HL-60 (cell line): ENCODE measurements at regions not wholly inside any gene's neighbourhood (a gene's known extent, or its start where the extent isn't known, plus 50 kb on each side); places are given as distances from the start of the nearest gene placed in this dataset.

Experiments used
- GABPA ChIP-seq: IDR thresholded peaks from 2 replicates; pipeline ENCODE4 v1.6.1; 2012; ENCODE audit warnings: low read depth
- POLR2AphosphoS5 ChIP-seq: IDR thresholded peaks from 2 replicates; pipeline ENCODE4 v1.6.1; 2012; ENCODE audit warnings: low read depth
- TF ChIP-seq, protein P1 (sequence below): IDR thresholded peaks from one replicate; pipeline ENCODE4 v1.5.1; 2011; ENCODE audit warnings: low read length, control low read depth, inconsistent platforms; ENCODE audit not compliant: insufficient read depth
- TF ChIP-seq, protein P2 (sequence below): IDR thresholded peaks from 2 replicates; pipeline ENCODE4 v1.6.1; 2012; ENCODE audit warnings: low read depth; ENCODE audit not compliant: insufficient replicate concordance

DNA sequence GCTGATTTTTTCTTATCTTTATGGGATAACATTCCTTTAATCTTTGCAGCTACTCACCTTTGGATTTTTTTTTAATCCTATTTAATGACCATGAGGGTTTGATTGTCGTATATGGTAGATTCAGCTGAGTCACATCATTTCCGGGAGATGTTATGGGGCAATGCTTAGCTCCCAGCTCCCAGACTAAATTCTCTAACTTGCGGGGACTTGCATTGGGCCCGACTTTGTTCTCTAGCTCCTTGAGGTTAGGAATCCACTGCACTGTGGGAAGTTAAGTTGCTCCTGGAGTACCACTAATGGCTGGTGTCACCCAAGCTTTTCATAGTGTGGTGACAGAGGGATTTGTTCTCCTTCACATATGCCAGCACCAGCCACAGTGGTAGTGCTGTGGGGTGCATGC lies 287.4 kb downstream of the TECRL start:
- TF ChIP-seq, protein P1, sequence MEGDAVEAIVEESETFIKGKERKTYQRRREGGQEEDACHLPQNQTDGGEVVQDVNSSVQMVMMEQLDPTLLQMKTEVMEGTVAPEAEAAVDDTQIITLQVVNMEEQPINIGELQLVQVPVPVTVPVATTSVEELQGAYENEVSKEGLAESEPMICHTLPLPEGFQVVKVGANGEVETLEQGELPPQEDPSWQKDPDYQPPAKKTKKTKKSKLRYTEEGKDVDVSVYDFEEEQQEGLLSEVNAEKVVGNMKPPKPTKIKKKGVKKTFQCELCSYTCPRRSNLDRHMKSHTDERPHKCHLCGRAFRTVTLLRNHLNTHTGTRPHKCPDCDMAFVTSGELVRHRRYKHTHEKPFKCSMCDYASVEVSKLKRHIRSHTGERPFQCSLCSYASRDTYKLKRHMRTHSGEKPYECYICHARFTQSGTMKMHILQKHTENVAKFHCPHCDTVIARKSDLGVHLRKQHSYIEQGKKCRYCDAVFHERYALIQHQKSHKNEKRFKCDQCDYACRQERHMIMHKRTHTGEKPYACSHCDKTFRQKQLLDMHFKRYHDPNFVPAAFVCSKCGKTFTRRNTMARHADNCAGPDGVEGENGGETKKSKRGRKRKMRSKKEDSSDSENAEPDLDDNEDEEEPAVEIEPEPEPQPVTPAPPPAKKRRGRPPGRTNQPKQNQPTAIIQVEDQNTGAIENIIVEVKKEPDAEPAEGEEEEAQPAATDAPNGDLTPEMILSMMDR, result no peak
- no peak for TF ChIP-seq POLR2AphosphoS5
- TF ChIP-seq, protein P2, sequence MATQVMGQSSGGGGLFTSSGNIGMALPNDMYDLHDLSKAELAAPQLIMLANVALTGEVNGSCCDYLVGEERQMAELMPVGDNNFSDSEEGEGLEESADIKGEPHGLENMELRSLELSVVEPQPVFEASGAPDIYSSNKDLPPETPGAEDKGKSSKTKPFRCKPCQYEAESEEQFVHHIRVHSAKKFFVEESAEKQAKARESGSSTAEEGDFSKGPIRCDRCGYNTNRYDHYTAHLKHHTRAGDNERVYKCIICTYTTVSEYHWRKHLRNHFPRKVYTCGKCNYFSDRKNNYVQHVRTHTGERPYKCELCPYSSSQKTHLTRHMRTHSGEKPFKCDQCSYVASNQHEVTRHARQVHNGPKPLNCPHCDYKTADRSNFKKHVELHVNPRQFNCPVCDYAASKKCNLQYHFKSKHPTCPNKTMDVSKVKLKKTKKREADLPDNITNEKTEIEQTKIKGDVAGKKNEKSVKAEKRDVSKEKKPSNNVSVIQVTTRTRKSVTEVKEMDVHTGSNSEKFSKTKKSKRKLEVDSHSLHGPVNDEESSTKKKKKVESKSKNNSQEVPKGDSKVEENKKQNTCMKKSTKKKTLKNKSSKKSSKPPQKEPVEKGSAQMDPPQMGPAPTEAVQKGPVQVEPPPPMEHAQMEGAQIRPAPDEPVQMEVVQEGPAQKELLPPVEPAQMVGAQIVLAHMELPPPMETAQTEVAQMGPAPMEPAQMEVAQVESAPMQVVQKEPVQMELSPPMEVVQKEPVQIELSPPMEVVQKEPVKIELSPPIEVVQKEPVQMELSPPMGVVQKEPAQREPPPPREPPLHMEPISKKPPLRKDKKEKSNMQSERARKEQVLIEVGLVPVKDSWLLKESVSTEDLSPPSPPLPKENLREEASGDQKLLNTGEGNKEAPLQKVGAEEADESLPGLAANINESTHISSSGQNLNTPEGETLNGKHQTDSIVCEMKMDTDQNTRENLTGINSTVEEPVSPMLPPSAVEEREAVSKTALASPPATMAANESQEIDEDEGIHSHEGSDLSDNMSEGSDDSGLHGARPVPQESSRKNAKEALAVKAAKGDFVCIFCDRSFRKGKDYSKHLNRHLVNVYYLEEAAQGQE, result no peak
- no peak for TF ChIP-seq GABPA
